ENCODE measurements at regions not wholly inside any gene's neighbourhood (a gene's known extent, or its start where the extent isn't known, plus 50 kb on each side); places are given as distances from the start of the nearest gene placed in this dataset.

DNA sequence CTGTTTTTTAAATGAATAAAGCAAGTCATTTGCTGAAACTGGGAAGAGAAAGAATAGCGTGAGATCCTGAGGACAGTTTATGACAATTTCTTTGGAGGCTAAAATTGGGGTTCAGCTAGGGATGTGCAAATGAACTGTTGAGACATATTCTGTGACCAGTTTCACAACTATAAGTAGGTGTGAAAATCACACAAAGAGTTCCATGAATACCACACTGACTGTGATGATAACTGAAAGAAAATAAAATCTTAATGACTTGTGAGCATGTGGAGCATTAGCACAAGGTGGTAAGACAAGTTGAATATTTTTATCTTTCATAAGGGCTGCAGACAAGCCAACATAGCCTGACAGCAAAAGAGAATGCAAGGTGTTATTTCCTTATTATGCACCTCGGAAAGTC is 61.1 kb upstream of the PDGFD start:
- DNase-seq (ENCODE audit: low read depth): no peak

DNA sequence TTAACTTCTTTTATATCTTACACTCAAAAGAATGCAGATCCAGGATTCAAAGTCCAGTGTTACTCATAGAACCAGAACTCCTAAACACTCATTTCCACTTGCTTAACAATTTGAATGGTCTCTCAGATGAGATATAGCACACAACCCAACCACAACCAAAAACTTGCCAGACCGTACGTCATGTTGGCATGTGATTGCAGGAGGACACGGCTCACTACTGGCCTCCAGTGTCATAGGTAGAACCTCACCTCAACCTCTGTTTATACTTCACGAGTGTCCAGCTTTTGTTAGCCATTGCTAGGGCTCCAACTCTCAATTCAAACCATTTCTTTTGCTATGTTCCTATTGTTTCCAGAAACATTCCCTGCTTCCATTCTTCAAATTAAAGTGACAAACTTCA is 58.5 kb upstream of the PDGFD start:
- no peak for DNase-seq (ENCODE audit: low read depth)

DNA sequence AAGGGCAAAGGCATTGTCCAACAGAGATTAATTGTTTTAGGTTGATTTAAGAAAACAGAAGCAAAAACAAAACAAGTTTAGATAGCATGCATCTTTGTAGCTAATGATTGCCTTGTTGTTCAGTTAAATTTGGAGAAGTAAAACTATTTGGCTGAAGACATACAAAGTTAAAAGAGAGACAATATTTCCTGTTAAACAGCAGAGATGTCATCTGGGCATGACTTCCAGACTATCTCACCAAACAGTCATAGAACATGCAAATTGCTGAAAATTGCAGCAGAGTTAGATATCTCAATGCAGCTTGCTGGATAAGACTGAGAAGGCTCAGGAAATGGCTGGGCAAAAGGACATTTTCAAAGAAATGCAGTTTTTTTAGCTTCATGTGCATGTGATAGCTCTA is 57.5 kb upstream of the PDGFD start:
- no peak for DNase-seq (ENCODE audit: low read depth)

DNA sequence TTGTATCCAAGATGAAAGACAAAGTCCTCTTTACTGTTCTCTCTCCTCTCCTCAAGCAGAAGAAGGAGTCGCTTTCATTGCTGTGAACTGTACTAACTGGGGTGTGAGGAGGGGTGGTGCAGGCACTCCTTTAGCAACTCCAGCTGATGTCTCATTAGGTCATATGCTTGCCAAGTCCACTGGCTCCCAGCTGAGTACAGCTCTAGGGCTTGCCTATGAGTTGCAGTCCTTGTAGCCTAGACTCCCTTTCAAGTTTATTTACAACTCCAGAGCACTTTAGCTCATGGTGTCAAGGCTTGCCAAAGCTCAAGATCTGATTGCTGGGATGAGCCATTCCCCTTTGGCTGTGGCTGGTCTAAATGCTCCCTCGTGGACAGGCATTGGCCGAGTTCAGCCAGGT is 55.1 kb upstream of the PDGFD start:
- DNase-seq (ENCODE audit: low read depth): no peak

DNA sequence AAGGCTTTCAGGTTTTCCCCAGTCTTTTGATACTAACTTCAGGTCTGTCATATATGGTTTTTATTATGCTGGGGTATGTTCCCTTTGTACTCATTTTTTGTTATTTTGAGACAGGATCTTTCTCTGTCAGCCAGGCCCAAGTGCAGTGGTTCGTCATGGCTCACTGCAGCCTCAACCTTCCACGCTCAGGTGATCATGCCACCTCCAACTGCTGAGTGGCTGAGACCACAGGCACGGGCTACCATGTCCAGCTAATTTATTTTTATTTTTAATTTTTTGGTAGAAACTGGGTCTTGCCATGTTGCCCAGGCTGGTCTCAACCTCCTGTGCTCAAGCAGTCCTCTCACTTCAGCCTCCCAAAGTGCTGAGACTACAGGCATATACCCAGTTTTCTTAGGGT is 50.6 kb upstream of the PDGFD start:
- no peak for DNase-seq (ENCODE audit: low read depth)

Measured in activated T-helper 9 cell treated with anti-CD3 and anti-CD28 coated beads, Interleukin-2, amount 50 U/mL, for 16 hours (primary cell).